ENCODE measurements at regions not wholly inside any gene's neighbourhood (a gene's known extent, or its start where the extent isn't known, plus 50 kb on each side); places are given as distances from the start of the nearest gene placed in this dataset.

DNA sequence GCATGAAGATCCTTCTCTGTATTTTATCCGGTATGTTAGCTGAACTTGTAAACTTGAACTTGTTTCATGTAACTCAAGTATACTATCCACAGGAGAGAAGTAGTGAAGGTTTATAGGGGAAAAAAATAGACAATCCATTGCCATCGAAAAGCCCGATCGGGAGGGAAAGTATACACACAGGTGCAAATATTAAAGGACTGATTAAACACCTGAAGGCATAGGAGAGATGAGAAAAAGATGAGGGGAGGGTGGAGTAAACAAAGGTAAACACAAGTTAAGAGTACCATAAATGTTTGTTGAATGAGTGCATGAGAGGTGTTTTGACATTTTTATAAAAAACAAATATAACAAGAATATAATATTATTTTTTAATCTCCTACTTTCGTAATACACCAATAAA is 64.3 kb upstream of the CITED2 start:
- DNase-seq (ENCODE audit: low spot score), result no peak

DNA sequence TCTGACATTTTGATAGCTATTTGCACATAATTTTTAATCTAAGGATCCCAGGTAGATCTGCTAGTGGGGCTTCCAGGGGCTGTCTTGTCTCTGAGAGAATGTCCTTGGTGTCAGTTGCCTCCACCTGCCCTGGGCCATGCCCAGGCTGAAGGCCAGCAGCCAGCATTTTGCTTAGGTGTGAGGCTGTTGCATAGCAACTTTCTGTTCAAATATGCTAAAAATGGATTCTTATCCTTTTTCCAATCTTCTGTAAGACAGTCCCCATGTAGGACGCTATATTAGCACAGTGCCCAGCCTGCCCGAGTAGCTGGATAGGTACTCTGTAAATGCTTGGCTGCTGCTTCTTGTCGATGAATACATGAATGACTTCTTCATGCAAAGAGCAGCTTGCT is 62.5 kb upstream of the CITED2 start:
- no peak for DNase-seq (ENCODE audit: low spot score)

DNA sequence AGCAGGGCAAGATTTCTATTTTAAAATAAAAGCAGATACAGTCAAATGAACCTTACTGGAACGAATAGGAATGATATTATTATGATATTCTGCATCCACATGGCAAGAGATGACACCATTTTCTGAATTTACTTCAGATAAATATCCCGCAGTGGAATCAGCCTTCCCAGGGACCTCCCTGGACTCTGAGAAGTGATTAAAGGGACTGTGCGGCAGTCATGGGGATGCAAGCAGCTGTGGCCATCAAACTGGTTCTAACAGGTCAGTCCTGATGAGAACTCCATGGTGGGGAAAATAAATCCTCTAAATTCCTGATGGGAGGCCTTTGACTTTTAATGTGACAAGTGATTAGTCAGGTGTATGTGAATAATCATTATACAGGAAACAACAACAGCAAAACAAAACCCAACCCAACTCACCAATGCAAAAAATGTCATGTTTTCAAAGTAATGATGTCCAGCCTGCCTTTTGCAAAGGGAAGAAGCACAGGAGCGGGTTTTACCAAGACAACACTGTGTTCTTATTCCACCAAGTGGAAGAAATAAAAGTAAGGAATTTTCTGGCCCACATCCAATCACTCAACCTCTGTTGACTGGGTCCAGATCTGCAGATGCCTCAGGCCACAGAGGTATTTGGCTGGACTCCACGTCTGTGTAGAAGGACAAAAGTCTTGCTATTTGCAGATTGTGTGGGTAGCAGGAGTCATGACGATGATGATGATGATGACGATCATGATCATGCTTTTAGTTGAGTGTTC is 61.9 kb upstream of the CITED2 start:
- DNase-seq (ENCODE audit: low spot score), result peak; percentile 12

DNA sequence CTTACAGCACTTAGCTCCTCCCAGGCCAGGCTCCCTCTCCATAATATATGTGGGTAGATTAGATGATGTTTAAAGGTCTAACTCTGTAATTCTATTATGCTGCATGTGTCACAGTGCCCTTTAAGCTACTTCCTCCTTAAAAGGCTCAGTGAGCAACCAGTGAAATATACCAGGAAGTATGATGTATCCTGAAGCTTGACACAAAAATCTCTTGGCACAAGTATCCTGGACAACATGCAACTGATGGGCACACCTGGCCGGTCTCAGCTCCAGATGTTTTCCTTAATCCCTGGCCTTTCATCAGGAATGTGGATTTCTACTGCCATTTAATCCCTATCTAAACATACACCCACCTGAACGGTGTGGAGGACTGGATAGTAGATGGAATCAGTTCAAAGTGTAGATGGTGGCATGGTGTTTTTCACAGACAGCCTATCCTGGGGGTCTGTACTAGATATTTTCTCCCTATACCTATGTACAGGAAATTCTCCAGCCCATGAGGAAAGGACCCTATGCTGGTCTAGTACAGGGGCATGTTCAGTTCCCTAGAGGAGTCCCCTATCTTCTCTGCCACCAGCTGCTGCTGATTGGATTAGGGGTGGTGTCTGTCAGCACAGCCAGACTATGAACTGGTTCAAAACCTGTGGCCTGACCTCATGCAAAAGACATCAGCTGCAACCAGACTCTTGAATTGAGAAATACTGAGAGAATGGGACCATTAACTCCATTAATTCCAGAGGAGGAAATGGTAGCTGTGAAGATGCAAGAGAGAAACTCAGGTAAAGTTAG is 59.4 kb upstream of the CITED2 start:
- no peak for DNase-seq (ENCODE audit: low spot score)

DNA sequence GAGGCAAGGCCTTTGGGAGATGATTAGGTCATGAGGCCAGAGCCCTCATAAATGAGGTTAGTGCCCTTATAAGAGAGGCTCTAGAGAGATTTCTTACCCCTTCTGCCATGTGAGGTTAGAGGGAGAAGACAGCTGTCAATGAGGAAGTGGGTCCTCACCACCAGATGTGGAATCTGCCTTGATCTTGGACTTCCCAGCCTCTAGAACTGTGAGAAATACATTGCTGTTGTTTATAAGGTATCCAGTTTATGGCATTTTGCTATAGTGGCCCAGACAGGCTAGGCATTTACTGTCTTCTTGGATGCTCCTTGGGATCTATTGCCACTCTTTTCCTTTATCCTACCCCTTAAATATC is 57.1 kb upstream of the CITED2 start:
- DNase-seq (ENCODE audit: low spot score), result no peak

DNA sequence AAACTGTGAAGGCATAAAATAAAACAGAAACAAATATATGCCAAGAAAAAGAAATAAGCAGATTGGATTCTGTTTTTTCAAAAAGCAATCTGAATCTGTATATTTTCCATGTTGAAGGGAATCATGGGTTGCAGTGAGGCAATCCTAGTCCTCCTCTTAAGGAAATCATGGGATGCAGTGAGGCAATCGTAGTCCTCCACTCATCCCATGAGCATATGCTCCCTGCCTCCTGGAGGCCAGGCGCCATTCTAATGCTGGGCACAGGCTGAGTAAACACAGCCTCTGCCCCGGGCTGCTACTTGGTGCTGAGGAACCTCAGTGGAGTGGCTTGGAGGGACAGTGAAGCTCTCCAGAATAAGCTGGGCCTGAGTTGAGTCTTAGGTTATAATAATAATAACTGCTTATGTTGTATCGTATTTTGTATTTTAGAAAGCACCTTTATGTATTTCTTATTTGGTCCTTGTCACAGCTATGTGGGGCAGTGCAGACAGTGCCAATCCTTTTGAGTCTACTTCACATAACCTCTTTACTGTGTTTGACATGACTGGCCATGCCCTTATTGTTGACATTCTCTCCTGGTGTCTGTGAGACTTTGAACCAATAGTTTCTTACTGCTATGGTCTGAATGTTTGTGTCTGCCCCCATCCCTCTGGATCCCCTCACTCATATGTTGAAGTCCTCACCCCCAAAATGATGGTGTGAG is 56.6 kb upstream of the CITED2 start:
- no peak for DNase-seq (ENCODE audit: low spot score)

DNA sequence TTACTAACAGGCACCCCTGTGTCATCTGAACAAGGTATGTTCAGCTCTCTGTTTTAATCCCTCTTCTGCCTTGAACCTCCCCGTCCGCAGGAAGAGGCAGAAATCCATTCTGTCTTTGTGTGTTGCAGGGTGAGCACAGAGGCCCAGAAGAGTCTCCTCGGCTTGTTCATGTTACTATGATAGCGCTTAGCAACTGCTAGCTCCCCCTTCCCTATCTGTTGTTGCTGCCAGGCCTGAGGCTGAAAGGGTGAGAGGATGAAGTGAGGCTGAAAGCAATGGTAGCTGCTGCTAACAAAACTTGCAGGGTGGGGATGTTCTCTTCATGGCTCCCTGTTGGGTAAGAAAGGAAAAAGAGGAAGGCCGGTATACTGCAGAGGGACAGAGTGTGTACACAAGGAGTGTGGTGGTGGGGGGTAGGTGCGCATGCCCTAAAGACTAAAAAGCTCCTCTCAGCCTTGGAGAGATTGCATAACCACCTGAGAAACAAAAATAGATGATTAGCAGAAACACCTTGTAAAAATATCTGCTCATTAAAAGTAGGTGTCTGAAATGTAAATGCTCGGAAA is 55.2 kb upstream of the CITED2 start:
- no peak for DNase-seq (ENCODE audit: low spot score)

DNA sequence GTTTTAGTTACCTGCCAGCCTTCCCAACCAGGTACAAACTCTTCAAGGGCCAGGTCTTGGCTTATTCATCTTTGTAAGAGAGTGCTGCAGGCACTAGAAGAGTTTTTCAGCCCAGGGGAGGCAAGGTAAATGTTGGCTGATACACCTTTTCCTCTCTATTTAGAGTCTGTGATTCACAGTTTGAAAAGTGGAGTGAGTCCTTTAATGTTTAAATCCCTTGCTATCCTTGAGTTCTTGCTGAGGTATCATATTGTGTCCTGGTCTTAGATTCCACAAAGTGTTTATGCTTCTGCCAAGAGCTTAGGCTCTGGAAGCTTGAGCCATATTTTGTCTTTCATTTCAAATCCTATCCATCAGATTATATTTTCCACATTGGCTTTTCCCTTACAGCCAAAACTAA is 52.8 kb upstream of the CITED2 start:
- no peak for DNase-seq (ENCODE audit: low spot score)

DNA sequence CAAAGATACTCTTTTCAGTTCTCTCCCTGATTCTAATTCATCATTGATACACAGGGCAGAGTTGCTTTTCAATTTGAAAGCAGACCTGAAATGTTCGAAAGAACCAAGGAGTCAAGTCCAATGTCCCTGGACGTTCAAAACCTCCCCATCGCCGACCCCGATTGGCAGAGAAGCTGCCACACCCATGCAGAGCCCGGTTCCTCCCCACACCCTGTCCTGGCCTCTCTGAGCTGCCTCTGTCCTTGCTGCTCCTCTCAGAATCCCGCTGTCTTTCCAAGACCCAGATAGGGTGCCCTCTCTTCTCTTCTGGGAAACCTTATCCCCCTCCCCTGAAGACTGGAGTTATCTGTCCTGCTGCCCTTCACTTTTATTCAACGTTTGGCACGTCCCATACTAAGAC is 52.3 kb upstream of the CITED2 start:
- no peak for DNase-seq (ENCODE audit: low spot score)

DNA sequence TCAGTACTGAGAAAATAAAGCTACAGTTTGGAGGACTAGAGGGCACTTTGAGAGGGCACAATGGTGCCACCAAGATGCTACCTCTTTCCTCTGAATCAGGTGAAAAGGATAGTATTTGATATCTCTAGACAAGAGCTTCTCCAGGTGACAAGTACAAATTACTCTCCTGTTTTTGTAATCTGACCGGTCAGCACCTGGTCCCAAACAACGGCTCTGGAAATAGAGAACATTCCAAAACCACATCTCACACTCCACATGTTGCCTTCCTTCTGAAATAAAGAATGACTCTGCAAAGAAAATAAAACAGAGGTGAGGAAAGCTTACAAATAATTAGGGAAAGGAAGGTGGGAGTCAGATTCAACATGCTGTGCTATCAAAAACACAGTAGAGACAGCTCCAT is 51.3 kb upstream of the CITED2 start:
- no peak for DNase-seq (ENCODE audit: low spot score)

DNA sequence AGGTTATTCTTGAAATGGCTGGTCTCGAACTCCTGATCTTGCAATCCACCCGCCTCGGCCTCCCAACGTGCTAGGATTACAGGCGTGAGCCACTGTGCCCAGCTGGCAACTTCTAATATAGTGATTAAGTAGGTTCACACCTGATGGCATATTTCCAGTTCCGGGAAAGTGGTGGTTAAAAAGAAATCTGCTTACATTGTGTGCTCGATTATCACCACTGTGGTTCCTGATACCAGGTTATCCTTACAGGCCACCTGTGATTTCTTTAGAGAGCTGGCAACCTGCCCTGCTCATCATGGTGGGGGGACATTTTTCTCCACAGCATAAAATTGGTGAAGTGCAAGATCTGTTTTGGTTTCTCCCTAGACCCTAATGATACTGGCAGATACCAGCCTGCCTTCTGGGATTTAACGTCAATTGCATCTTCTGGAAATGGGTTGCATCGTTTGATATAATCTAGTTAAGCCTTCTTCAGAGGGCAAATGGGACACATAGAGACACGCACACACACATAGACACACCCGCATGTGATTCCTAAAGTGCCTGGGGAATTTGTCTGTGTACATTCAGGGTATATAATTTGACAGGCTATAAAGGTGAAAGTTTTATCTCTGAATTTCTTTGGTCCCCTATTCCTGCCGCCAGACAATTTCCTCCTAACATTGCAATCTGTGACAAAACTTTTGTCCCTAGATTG is 49.7 kb upstream of the CITED2 start:
- DNase-seq (ENCODE audit: low spot score), result no peak
